ENCODE measurements at regions not wholly inside any gene's neighbourhood (a gene's known extent, or its start where the extent isn't known, plus 50 kb on each side); places are given as distances from the start of the nearest gene placed in this dataset.

GRCh38 chr3:76788206-76788605 is 251.7 kb upstream of the ROBO2 start:
- POLR2A ChIA-PET: no interaction called here
- no TSS peak for BruUV-seq (replicated peaks)
- no peak for ATAC-seq
- H3K4me3 ChIP-seq (ENCODE audit: low read depth in 2 of 2, low read length in 2 of 2): no peak overlapping the region
- TF ChIP-seq SIN3A (IDR thresholded peaks at IDR 0.05; ENCODE audit: borderline replicate concordance, insufficient read depth, low read depth, low read length): no peak
- TF ChIP-seq, protein P1, sequence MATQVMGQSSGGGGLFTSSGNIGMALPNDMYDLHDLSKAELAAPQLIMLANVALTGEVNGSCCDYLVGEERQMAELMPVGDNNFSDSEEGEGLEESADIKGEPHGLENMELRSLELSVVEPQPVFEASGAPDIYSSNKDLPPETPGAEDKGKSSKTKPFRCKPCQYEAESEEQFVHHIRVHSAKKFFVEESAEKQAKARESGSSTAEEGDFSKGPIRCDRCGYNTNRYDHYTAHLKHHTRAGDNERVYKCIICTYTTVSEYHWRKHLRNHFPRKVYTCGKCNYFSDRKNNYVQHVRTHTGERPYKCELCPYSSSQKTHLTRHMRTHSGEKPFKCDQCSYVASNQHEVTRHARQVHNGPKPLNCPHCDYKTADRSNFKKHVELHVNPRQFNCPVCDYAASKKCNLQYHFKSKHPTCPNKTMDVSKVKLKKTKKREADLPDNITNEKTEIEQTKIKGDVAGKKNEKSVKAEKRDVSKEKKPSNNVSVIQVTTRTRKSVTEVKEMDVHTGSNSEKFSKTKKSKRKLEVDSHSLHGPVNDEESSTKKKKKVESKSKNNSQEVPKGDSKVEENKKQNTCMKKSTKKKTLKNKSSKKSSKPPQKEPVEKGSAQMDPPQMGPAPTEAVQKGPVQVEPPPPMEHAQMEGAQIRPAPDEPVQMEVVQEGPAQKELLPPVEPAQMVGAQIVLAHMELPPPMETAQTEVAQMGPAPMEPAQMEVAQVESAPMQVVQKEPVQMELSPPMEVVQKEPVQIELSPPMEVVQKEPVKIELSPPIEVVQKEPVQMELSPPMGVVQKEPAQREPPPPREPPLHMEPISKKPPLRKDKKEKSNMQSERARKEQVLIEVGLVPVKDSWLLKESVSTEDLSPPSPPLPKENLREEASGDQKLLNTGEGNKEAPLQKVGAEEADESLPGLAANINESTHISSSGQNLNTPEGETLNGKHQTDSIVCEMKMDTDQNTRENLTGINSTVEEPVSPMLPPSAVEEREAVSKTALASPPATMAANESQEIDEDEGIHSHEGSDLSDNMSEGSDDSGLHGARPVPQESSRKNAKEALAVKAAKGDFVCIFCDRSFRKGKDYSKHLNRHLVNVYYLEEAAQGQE (IDR thresholded peaks at IDR 0.05; ENCODE audit: insufficient read depth in 1 of 2, low read depth in 2 of 2, low read length in 1 of 2): no peak
- TF ChIP-seq POLR2AphosphoS5 (IDR thresholded peaks at IDR 0.05; ENCODE audit: low read depth, low read length): no peak
- TF ChIP-seq, protein P2, sequence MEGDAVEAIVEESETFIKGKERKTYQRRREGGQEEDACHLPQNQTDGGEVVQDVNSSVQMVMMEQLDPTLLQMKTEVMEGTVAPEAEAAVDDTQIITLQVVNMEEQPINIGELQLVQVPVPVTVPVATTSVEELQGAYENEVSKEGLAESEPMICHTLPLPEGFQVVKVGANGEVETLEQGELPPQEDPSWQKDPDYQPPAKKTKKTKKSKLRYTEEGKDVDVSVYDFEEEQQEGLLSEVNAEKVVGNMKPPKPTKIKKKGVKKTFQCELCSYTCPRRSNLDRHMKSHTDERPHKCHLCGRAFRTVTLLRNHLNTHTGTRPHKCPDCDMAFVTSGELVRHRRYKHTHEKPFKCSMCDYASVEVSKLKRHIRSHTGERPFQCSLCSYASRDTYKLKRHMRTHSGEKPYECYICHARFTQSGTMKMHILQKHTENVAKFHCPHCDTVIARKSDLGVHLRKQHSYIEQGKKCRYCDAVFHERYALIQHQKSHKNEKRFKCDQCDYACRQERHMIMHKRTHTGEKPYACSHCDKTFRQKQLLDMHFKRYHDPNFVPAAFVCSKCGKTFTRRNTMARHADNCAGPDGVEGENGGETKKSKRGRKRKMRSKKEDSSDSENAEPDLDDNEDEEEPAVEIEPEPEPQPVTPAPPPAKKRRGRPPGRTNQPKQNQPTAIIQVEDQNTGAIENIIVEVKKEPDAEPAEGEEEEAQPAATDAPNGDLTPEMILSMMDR (IDR thresholded peaks at IDR 0.05): no peak
- no peaks in the 10 kb centered on the region for H3K36me3 ChIP-seq (ENCODE audit: control insufficient read depth, insufficient read depth, low read length)
- H3K9me3 ChIP-seq (ENCODE audit: control insufficient read depth, insufficient read depth, low read depth, low read length): no peaks in the 10 kb centered on the region
- in situ Hi-C loops (cut with HindIII; ENCODE audit: low pct_unique_long_range_greater_than_20kb, low sequenced_read_pairs) (no loop called here), intact Hi-C loops (cut with micrococcal nuclease; ENCODE audit: unreplicated experiment) (no loop called here)
- DNase-seq (ENCODE audit: low read depth, low spot score): no peak
- H3K27ac ChIP-seq (ENCODE audit: low read length): no peak overlapping the region
- no peaks in the 10 kb centered on the region for H3K4me1 ChIP-seq (ENCODE audit: control insufficient read depth, insufficient read depth, low read length)
- no peaks in the 10 kb centered on the region for H3K27me3 ChIP-seq (ENCODE audit: control insufficient read depth, insufficient read depth, low read length)
- CTCF ChIA-PET: no interaction called here

GRCh38 chr3:76789237-76789636 is 250.7 kb upstream of the ROBO2 start:
- intact Hi-C loops (cut with micrococcal nuclease; ENCODE audit: unreplicated experiment): no loop called here
- no TSS peak for BruUV-seq (replicated peaks)
- TF ChIP-seq POLR2AphosphoS5 (IDR thresholded peaks at IDR 0.05; ENCODE audit: low read depth, low read length) (no peak), SIN3A (IDR thresholded peaks at IDR 0.05; ENCODE audit: borderline replicate concordance, insufficient read depth, low read depth, low read length) (no peak), TCF7L2 (IDR thresholded peaks at IDR 0.05; ENCODE audit: low read depth, low read length) (no peak)
- TF ChIP-seq, protein P1 (IDR thresholded peaks at IDR 0.05; ENCODE audit: insufficient read depth in 1 of 2, low read depth in 2 of 2, low read length in 1 of 2): no peak
- TF ChIP-seq, protein P2 (IDR thresholded peaks at IDR 0.05): no peak
- Histone ChIP-seq H3K27ac (ENCODE audit: low read length) (no peak overlapping the region), H3K36me3 (ENCODE audit: control insufficient read depth, insufficient read depth, low read length) (no peaks in the 10 kb centered on the region), H3K4me1 (ENCODE audit: control insufficient read depth, insufficient read depth, low read length) (no peaks in the 10 kb centered on the region), H3K27me3 (ENCODE audit: control insufficient read depth, insufficient read depth, low read length) (no peaks in the 10 kb centered on the region), H3K4me3 (ENCODE audit: low read depth in 2 of 2, low read length in 2 of 2) (no peak overlapping the region), H3K9me3 (ENCODE audit: control insufficient read depth, insufficient read depth, low read depth, low read length) (no peaks in the 10 kb centered on the region)
- ChIA-PET POLR2A (no interaction called here), CTCF (no interaction called here)
- DNase-seq (ENCODE audit: low read depth, low spot score) (no peak), ATAC-seq (no peak)
- in situ Hi-C loops (cut with HindIII; ENCODE audit: low pct_unique_long_range_greater_than_20kb, low sequenced_read_pairs): no loop called here

Data from Panc1 (cell line).